Panc1 (cell line): ENCODE measurements at regions not wholly inside any gene's neighbourhood (a gene's known extent, or its start where the extent isn't known, plus 50 kb on each side); places are given as distances from the start of the nearest gene placed in this dataset.

Experiments used
- ATAC-seq: fragments of 200-7000 bp; cut with Tn5 transposase; 2 replicates; pipeline ENCODE4 v1.9.1; 2020; ENCODE audit warnings: mild to moderate bottlenecking, moderate library complexity
- BruUV-seq: library from RNA; stranded (reverse); fragments of 400-500 nt; replicated peaks from 2 replicates; lab custom pipeline; 2021; lab: Mats Ljungman, UMichigan
- CTCF ChIA-PET: fragments of 300-600 bp; sonication (Branson Sonifier 250); formaldehyde crosslinking; loops from one replicate; lab custom pipeline; 2022; ENCODE audit warnings: antibody characterized with exemption; lab: Charles Lee
- POLR2A ChIA-PET: fragments of 300-600 bp; sonication (Branson Sonifier 250); formaldehyde crosslinking; loops from one replicate; lab custom pipeline; 2022; ENCODE audit warnings: antibody characterized with exemption; lab: Charles Lee
- DNase-seq: peaks from one replicate; pipeline ENCODE4 v3.0.0-alpha.2; 2010; ENCODE audit warnings: low read depth, low spot score
- H3K27ac ChIP-seq: 2 replicates; pipeline ENCODE4 v1.5.1; 2011; ENCODE audit warnings: mild to moderate bottlenecking, low read length, inconsistent platforms
- H3K27me3 ChIP-seq: fragments of 200-500 bp; sonication (Bioruptor generic); 2 replicates; pipeline ENCODE4 v1.6.0; 2014; ENCODE audit warnings: low read length, inconsistent platforms; ENCODE audit not compliant: control insufficient read depth, insufficient read depth
- H3K36me3 ChIP-seq: fragments of 200-500 bp; sonication (Bioruptor generic); 2 replicates; pipeline ENCODE4 v1.5.1; 2014; ENCODE audit warnings: inconsistent platforms, mild to moderate bottlenecking, low read length, moderate library complexity; ENCODE audit not compliant: control insufficient read depth, insufficient read depth
- H3K4me1 ChIP-seq: 2 replicates; pipeline ENCODE4 v1.5.1; 2011; ENCODE audit warnings: inconsistent platforms, mild to moderate bottlenecking, low read length, moderate library complexity; ENCODE audit not compliant: control insufficient read depth, insufficient read depth
- H3K4me3 ChIP-seq, 2 experiments: 2 replicates each; pipeline ENCODE4 v1.5.1; 2011 to 2012; ENCODE audit warnings: low read depth in 2 of 2, low read length in 2 of 2, mild to moderate bottlenecking in 2 of 2, inconsistent platforms in 1 of 2, moderate library complexity in 1 of 2
- H3K9me3 ChIP-seq: fragments of 200-500 bp; sonication (Bioruptor generic); 2 replicates; pipeline ENCODE4 v1.5.1; 2014; ENCODE audit warnings: low read depth, mild to moderate bottlenecking, inconsistent platforms, low read length, moderate library complexity; ENCODE audit not compliant: control insufficient read depth, insufficient read depth
- POLR2AphosphoS5 ChIP-seq: IDR thresholded peaks from 2 replicates; pipeline ENCODE4 v1.6.1; 2012; ENCODE audit warnings: mild to moderate bottlenecking, low read depth, low read length, moderate library complexity
- SIN3A ChIP-seq: IDR thresholded peaks from 2 replicates; pipeline ENCODE4 v1.6.1; 2012; ENCODE audit warnings: low read depth, mild to moderate bottlenecking, low read length, moderate library complexity, borderline replicate concordance; ENCODE audit not compliant: insufficient read depth
- TCF7L2 ChIP-seq: IDR thresholded peaks from 2 replicates; pipeline ENCODE4 v1.6.1; 2011; ENCODE audit warnings: mild to moderate bottlenecking, low read depth, low read length, inconsistent platforms
- in situ Hi-C: cut with HindIII; loops from 2 replicates; pipeline ENCODE4 v1.10.0; 2016; ENCODE audit warnings: low sequenced_read_pairs, low pct_unique_long_range_greater_than_20kb
- intact Hi-C: fragments of 100-400 bp; cut with micrococcal nuclease; formaldehyde crosslinking; loops from one replicate; pipeline ENCODE4 v1.10.0; 2022; ENCODE audit not compliant: unreplicated experiment
- TF ChIP-seq, protein P1 (sequence below), 2 experiments: IDR thresholded peaks; 2 replicates each; pipeline ENCODE4 v1.6.1; 2011 to 2012; ENCODE audit warnings: low read depth in 2 of 2, control low read depth in 1 of 2, low read length in 1 of 2, mild to moderate bottlenecking in 1 of 2, moderate library complexity in 1 of 2; ENCODE audit not compliant: insufficient read depth in 1 of 2
- TF ChIP-seq, protein P2 (sequence below): fragments of 450-650 bp; IDR thresholded peaks from 2 replicates; pipeline ENCODE4 v1.5.1; 2017; ENCODE audit warnings: mild to moderate bottlenecking

DNA sequence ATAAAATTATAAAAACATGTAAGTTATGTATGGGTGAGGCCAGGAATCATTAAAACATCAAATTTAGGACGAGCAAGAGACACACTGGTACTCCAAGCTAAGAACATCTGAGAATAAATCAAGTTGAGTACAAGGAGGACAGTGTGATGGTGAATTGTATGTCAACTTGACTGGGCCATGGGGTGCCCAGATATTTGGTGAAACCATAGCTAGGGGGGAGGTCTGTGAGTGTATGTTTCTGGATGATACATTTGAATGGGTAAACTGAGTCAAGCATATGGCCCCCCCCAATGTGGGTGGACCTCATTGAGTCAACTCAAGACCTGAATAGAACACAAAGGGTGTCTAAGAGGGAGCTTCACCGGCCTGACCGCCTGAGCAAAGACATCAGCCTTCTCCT, 115.3 kb upstream of the BCOR start:
- no TSS peak for BruUV-seq
- CTCF ChIA-PET, result no interaction called here
- in situ Hi-C loops, result no loop called here

GRCh38 chrX:40209951-40210617, 112.3 kb upstream of the BCOR start:
- in situ Hi-C loops, result no loop called here
- Histone ChIP-seq H3K4me3 (no peak overlapping the region), H3K9me3 (no peaks in the 10 kb centered on the region), H3K4me1 (no peaks in the 10 kb centered on the region), H3K27ac (no peak overlapping the region), H3K36me3 (no peaks in the 10 kb centered on the region), H3K27me3 (no peaks in the 10 kb centered on the region)
- TF ChIP-seq, protein P1, sequence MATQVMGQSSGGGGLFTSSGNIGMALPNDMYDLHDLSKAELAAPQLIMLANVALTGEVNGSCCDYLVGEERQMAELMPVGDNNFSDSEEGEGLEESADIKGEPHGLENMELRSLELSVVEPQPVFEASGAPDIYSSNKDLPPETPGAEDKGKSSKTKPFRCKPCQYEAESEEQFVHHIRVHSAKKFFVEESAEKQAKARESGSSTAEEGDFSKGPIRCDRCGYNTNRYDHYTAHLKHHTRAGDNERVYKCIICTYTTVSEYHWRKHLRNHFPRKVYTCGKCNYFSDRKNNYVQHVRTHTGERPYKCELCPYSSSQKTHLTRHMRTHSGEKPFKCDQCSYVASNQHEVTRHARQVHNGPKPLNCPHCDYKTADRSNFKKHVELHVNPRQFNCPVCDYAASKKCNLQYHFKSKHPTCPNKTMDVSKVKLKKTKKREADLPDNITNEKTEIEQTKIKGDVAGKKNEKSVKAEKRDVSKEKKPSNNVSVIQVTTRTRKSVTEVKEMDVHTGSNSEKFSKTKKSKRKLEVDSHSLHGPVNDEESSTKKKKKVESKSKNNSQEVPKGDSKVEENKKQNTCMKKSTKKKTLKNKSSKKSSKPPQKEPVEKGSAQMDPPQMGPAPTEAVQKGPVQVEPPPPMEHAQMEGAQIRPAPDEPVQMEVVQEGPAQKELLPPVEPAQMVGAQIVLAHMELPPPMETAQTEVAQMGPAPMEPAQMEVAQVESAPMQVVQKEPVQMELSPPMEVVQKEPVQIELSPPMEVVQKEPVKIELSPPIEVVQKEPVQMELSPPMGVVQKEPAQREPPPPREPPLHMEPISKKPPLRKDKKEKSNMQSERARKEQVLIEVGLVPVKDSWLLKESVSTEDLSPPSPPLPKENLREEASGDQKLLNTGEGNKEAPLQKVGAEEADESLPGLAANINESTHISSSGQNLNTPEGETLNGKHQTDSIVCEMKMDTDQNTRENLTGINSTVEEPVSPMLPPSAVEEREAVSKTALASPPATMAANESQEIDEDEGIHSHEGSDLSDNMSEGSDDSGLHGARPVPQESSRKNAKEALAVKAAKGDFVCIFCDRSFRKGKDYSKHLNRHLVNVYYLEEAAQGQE (IDR thresholded peaks at IDR 0.05; ENCODE audit: insufficient read depth in 1 of 2, low read depth in 2 of 2, low read length in 1 of 2), result no peak
- TF ChIP-seq TCF7L2 (no peak), POLR2AphosphoS5 (no peak), SIN3A (no peak)
- TF ChIP-seq, protein P2, sequence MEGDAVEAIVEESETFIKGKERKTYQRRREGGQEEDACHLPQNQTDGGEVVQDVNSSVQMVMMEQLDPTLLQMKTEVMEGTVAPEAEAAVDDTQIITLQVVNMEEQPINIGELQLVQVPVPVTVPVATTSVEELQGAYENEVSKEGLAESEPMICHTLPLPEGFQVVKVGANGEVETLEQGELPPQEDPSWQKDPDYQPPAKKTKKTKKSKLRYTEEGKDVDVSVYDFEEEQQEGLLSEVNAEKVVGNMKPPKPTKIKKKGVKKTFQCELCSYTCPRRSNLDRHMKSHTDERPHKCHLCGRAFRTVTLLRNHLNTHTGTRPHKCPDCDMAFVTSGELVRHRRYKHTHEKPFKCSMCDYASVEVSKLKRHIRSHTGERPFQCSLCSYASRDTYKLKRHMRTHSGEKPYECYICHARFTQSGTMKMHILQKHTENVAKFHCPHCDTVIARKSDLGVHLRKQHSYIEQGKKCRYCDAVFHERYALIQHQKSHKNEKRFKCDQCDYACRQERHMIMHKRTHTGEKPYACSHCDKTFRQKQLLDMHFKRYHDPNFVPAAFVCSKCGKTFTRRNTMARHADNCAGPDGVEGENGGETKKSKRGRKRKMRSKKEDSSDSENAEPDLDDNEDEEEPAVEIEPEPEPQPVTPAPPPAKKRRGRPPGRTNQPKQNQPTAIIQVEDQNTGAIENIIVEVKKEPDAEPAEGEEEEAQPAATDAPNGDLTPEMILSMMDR, result no peak
- ATAC-seq, result no peak
- intact Hi-C loops, result no loop called here
- no peak for DNase-seq
- ChIA-PET POLR2A (no interaction called here), CTCF (no interaction called here)
- BruUV-seq, result no TSS peak

More for the DNA sequence above, 115.3 kb upstream of the BCOR start:
- TF ChIP-seq, protein P2, result no peak
- H3K4me1 ChIP-seq, result no peaks in the 10 kb centered on the region
- POLR2A ChIA-PET, result no interaction called here
- no peaks in the 10 kb centered on the region for H3K27me3 ChIP-seq
- H3K9me3 ChIP-seq, result no peaks in the 10 kb centered on the region
- H3K27ac ChIP-seq, result no peak overlapping the region
- DNase-seq, result no peak
- no peak for ATAC-seq
- no peaks in the 10 kb centered on the region for H3K36me3 ChIP-seq
- intact Hi-C loops, result no loop called here
- no peak overlapping the region for H3K4me3 ChIP-seq
